GM10266 (cell line): ENCODE measurements at regions not wholly inside any gene's neighbourhood (a gene's known extent, or its start where the extent isn't known, plus 50 kb on each side); places are given as distances from the start of the nearest gene placed in this dataset.
"Not testable (repeated sequence)": the region's sequence is repeated elsewhere in the genome, so short reads cannot be mapped to it uniquely, and the experiment has no call there.

Experiments used
- DNase-seq: peaks from one replicate; pipeline ENCODE4 v3.0.0; 2012; ENCODE audit errors: extremely low spot score
- CTCF ChIP-seq: IDR thresholded peaks from 2 replicates; pipeline ENCODE4 v1.5.1; 2012; ENCODE audit warnings: mild to moderate bottlenecking, low read depth; ENCODE audit not compliant: control insufficient read depth, insufficient read depth; ENCODE audit errors: missing control alignments

GRCh38 chr7:6930787-6931186 lies 104.7 kb upstream of the CCZ1B start:
- not testable (repeated sequence) for DNase-seq
- peak; percentile 43 for TF ChIP-seq CTCF

- DNase-seq = not testable (repeated sequence)
These were observed 105.4 kb upstream of the CCZ1B start for GRCh38 chr7:6931456-6931855.

GRCh38 chr7:6933954-6934632 lies 108.0 kb upstream of the CCZ1B start:
- DNase-seq = not testable (repeated sequence)

GRCh38 chr7:6934981-6935380 lies 108.9 kb upstream of the CCZ1B start:
- no peak for TF ChIP-seq CTCF
- no peak for DNase-seq

GRCh38 chr7:6936626-6937025 lies 110.6 kb upstream of the CCZ1B start:
- DNase-seq = not testable (repeated sequence)

- DNase-seq = not testable (repeated sequence)
These were observed 111.7 kb upstream of the CCZ1B start for GRCh38 chr7:6937746-6938145.

GRCh38 chr7:6938284-6938683 lies 112.2 kb upstream of the CCZ1B start:
- DNase-seq = not testable (repeated sequence)
- peak; percentile 46 for TF ChIP-seq CTCF

GRCh38 chr7:6939126-6939525 lies 113.1 kb upstream of the CCZ1B start:
- DNase-seq = not testable (repeated sequence)

GRCh38 chr7:6939896-6940295 lies 113.8 kb upstream of the CCZ1B start:
- not testable (repeated sequence) for DNase-seq

- not testable (repeated sequence) for DNase-seq
These were observed 120.8 kb upstream of the CCZ1B start for GRCh38 chr7:6946873-6947272.

GRCh38 chr7:6950231-6950630 lies 124.2 kb upstream of the CCZ1B start:
- DNase-seq = not testable (repeated sequence)

- DNase-seq = not testable (repeated sequence)
These were observed 125.5 kb upstream of the CCZ1B start for GRCh38 chr7:6951553-6951952.
